ENCODE measurements at regions not wholly inside any gene's neighbourhood (a gene's known extent, or its start where the extent isn't known, plus 50 kb on each side); places are given as distances from the start of the nearest gene placed in this dataset.

- Mint-ChIP-seq H3K4me3 (no peak overlapping the region), H3K27me3 (peaks cover 0 to 4% (median 0%) of the 10 kb centered on the region in 5 donors), H3K9me3 (no peaks in the 10 kb centered on the region), H3K36me3 (no peaks in the 10 kb centered on the region), H3K27ac (no peak overlapping the region), H3K4me1 (no peaks in the 10 kb centered on the region)
- DNase-seq = no peak
- ATAC-seq = no peak
- POLR2A ChIA-PET = no interaction called here
Observed at GRCh38 chr11:92861634-92862033, 107.8 kb upstream of the MTNR1B start.

- H3K4me1 Mint-ChIP-seq = no peaks in the 10 kb centered on the region
- POLR2A ChIA-PET = no interaction called here
- H3K27me3 Mint-ChIP-seq = no peaks in the 10 kb centered on the region
- H3K9me3 Mint-ChIP-seq = no peaks in the 10 kb centered on the region
- no peaks in the 10 kb centered on the region for H3K36me3 Mint-ChIP-seq
- DNase-seq = no peak
- no peak overlapping the region for H3K27ac Mint-ChIP-seq
- no peak for ATAC-seq
- no peak overlapping the region for H3K4me3 Mint-ChIP-seq
Observed at GRCh38 chr11:92865352-92865751, 104.1 kb upstream of the MTNR1B start.

- H3K4me3 Mint-ChIP-seq = no peak overlapping the region
- H3K4me1 Mint-ChIP-seq = no peaks in the 10 kb centered on the region
- H3K36me3 Mint-ChIP-seq = no peaks in the 10 kb centered on the region
- ATAC-seq (no peak), DNase-seq (no peak)
- no peak overlapping the region for H3K27ac Mint-ChIP-seq
- POLR2A ChIA-PET = no interaction called here
- no peaks in the 10 kb centered on the region for H3K9me3 Mint-ChIP-seq
- no peaks in the 10 kb centered on the region for H3K27me3 Mint-ChIP-seq
Observed at GRCh38 chr11:92866679-92867282, 102.7 kb upstream of the MTNR1B start.

DNA sequence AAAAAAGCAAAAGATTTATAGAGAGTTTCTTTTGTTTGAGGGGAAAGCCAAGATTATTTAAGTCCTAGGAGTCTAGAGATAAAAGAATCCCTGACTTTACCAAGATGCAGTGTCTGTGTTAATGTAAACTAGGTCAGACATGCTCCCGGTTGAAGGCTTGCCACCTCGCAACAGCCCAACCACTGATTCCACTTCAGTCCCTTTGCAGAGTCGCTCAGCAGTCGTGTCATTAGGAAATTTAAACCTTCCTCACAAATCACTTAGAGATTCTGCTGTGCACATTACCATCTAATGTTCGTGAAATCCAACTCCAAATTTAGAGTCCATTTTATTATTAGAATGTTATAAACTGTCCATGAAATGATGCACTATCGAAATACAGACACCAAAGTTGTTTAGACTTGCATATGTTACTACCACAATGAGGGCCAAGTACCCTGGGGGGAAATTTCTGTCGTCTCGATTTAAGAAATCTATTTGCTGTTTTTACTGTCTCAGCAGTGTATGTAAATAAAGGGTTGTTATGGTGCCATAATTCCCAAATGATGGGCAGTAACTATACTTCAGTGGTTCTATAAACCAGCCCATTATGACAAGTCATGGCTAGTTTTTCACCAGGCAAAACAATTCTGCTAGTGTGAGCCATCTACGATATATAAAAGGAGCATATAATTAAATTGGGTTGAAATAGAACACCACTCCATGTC is 101.4 kb upstream of the MTNR1B start:
- DNase-seq (no peak), ATAC-seq (no peak)
- no peaks in the 10 kb centered on the region for H3K36me3 Mint-ChIP-seq
- POLR2A ChIA-PET = no interaction called here
- no peak overlapping the region for H3K27ac Mint-ChIP-seq
- H3K27me3 Mint-ChIP-seq = no peaks in the 10 kb centered on the region
- no peaks in the 10 kb centered on the region for H3K4me1 Mint-ChIP-seq
- H3K9me3 Mint-ChIP-seq = no peaks in the 10 kb centered on the region
- H3K4me3 Mint-ChIP-seq = no peak overlapping the region

GRCh38 chr11:92869716-92870115 is 99.7 kb upstream of the MTNR1B start:
- Mint-ChIP-seq H3K9me3 (no peaks in the 10 kb centered on the region), H3K27ac (no peak overlapping the region), H3K4me1 (no peaks in the 10 kb centered on the region), H3K36me3 (no peaks in the 10 kb centered on the region), H3K27me3 (no peaks in the 10 kb centered on the region), H3K4me3 (no peak overlapping the region)
- no peak for ATAC-seq
- POLR2A ChIA-PET = interaction anchor here (0.6 kb wide), 1 partner anchor 1677 kb away, joined by 6 read pairs; no protein-coding TSS in a partner anchor
- DNase-seq = no peak

GRCh38 chr11:92870196-92870832 is 99.1 kb upstream of the MTNR1B start:
- no peak overlapping the region for H3K27ac Mint-ChIP-seq
- H3K27me3 Mint-ChIP-seq = no peaks in the 10 kb centered on the region
- no peaks in the 10 kb centered on the region for H3K4me1 Mint-ChIP-seq
- no peak overlapping the region for H3K4me3 Mint-ChIP-seq
- ATAC-seq = no peak
- POLR2A ChIA-PET = interaction anchor here (0.6 kb wide), 1 partner anchor 1677 kb away, joined by 6 read pairs; no protein-coding TSS in a partner anchor
- no peaks in the 10 kb centered on the region for H3K36me3 Mint-ChIP-seq
- no peak for DNase-seq
- H3K9me3 Mint-ChIP-seq = no peaks in the 10 kb centered on the region

- Mint-ChIP-seq H3K27ac (no peak overlapping the region), H3K9me3 (no peaks in the 10 kb centered on the region), H3K4me1 (no peaks in the 10 kb centered on the region), H3K27me3 (peaks cover 0 to 11% (median 0%) of the 10 kb centered on the region in 5 donors), H3K4me3 (no peak overlapping the region), H3K36me3 (no peaks in the 10 kb centered on the region)
- no peak for DNase-seq
- POLR2A ChIA-PET = no interaction called here
- ATAC-seq = no peak
Observed at GRCh38 chr11:92873551-92873950, 95.9 kb upstream of the MTNR1B start.

GRCh38 chr11:92875473-92875872 is 94.0 kb upstream of the MTNR1B start:
- Mint-ChIP-seq H3K4me3 (no peak overlapping the region), H3K27me3 (peaks cover 0 to 11% (median 0%) of the 10 kb centered on the region in 5 donors), H3K36me3 (no peaks in the 10 kb centered on the region), H3K9me3 (no peaks in the 10 kb centered on the region), H3K4me1 (no peaks in the 10 kb centered on the region), H3K27ac (no peak overlapping the region)
- POLR2A ChIA-PET = no interaction called here
- DNase-seq (no peak), ATAC-seq (no peak)

- Mint-ChIP-seq H3K9me3 (no peaks in the 10 kb centered on the region), H3K36me3 (no peaks in the 10 kb centered on the region), H3K27ac (no peak overlapping the region), H3K27me3 (peaks cover 0 to 11% (median 0%) of the 10 kb centered on the region in 5 donors), H3K4me3 (no peak overlapping the region), H3K4me1 (no peaks in the 10 kb centered on the region)
- POLR2A ChIA-PET = no interaction called here
- ATAC-seq (no peak), DNase-seq (no peak)
Observed at GRCh38 chr11:92879086-92879485, 90.4 kb upstream of the MTNR1B start.

DNA sequence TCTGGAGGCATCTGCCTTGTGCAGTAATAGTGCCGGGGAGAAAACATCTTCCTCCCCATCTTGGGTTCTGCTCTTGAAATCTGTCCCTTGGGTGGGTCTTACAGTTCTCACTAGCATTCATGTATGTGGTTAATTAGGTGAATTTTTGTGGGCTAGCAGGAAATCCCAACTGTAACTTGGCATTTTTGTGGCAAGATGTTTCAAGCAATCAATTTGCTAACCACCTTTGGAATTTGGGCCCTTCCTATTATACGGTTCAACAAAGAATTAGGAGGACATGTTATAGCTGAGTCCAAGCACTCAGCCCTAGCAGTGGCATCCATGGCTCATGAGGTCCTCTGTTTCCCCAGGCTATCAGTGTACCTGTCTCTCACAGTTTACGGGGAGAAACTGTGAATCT is 89.1 kb upstream of the MTNR1B start:
- peaks cover 0 to 11% (median 0%) of the 10 kb centered on the region in 5 donors for H3K27me3 Mint-ChIP-seq
- POLR2A ChIA-PET = no interaction called here

GRCh38 chr11:92881940-92882450 is 87.5 kb upstream of the MTNR1B start:
- ATAC-seq = no peak
- Mint-ChIP-seq H3K4me3 (no peak overlapping the region), H3K27me3 (peaks cover 0 to under 1% (median 0%) of the 10 kb centered on the region in 5 donors), H3K9me3 (no peaks in the 10 kb centered on the region), H3K27ac (no peak overlapping the region), H3K4me1 (peaks cover 0 to 3% (median 1%) of the 10 kb centered on the region in 4 donors), H3K36me3 (no peaks in the 10 kb centered on the region)
- POLR2A ChIA-PET = no interaction called here
- DNase-seq = no peak

More for the DNA sequence above, 89.1 kb upstream of the MTNR1B start:
- no peak for DNase-seq
- Mint-ChIP-seq H3K36me3 (no peaks in the 10 kb centered on the region), H3K4me3 (no peak overlapping the region), H3K27ac (no peak overlapping the region), H3K9me3 (no peaks in the 10 kb centered on the region), H3K4me1 (no peaks in the 10 kb centered on the region)
- ATAC-seq = no peak

DNA sequence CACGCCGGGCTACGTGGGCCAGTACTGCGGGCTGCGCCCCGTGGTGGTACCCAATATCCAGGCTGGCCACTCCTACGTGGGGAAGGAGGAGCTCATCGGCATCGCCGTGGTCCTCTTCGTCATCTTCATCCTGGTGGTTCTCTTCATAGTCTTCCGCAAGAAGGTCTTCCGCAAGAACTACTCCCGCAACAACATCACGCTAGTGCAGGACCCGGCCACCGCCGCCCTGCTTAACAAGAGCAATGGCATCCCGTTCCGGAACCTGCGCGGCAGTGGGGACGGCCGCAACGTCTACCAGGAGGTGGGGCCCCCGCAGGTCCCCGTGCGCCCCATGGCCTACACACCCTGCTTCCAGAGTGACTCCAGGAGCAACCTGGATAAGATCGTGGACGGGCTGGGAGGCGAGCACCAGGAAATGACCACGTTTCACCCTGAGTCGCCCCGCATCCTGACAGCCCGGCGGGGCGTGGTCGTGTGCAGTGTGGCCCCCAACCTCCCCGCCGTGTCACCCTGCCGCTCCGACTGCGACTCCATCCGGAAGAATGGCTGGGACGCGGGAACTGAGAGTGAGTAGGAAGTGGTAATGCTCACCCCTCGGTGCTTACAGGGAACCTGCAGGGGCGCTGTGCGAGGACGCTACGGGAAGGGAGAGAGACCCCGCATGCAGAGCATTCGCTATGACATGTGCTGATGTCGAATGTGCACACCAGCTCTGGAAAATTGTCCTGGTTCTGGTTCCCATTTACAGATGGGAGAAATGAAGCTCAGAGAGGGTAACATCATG is 86.4 kb upstream of the MTNR1B start:
- no peak for DNase-seq
- no peaks in the 10 kb centered on the region for H3K36me3 Mint-ChIP-seq
- H3K4me3 Mint-ChIP-seq = no peak overlapping the region
- POLR2A ChIA-PET = no interaction called here
- no peak for ATAC-seq
- no peak overlapping the region for H3K27ac Mint-ChIP-seq
- H3K4me1 Mint-ChIP-seq = peaks cover 0 to 3% (median 1%) of the 10 kb centered on the region in 4 donors
- no peaks in the 10 kb centered on the region for H3K9me3 Mint-ChIP-seq
- H3K27me3 Mint-ChIP-seq = no peaks in the 10 kb centered on the region

DNA sequence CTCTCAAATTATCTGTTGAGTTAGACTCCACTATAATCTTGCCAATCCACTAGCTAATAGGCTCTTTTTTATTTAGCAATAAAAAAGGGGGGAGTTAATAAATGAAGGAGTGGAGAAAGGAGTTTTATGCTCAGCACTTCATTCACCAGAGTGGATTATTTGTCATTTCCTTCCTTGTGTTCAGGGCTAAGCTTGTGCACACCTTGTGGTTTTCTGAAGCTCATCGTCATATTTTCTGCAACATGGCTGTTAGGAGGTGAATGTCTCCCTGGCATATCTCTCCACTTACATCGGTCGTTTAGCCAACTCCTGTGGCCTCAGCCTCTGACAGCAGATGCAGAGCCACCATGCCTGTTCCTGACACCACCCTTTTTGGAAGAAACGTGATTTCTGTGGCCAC is 83.9 kb upstream of the MTNR1B start:
- DNase-seq (no peak), ATAC-seq (no peak)
- Mint-ChIP-seq H3K36me3 (no peaks in the 10 kb centered on the region), H3K27ac (no peak overlapping the region), H3K4me3 (no peak overlapping the region), H3K4me1 (peaks cover 0 to 3% (median 1%) of the 10 kb centered on the region in 4 donors), H3K9me3 (no peaks in the 10 kb centered on the region), H3K27me3 (peaks cover 0 to 4% (median 0%) of the 10 kb centered on the region in 5 donors)
- POLR2A ChIA-PET = no interaction called here
